Fibroblast of lung (primary cell): ENCODE measurements at regions not wholly inside any gene's neighbourhood (a gene's known extent, or its start where the extent isn't known, plus 50 kb on each side); places are given as distances from the start of the nearest gene placed in this dataset.

Experiments
- DNase-seq, 2 donors: peaks; one replicate each; pipeline versions ENCODE4 v3.0.0 to v3.0.0-alpha.2; 2010; ENCODE audit warnings: low read depth in 2 of 2
- H2AFZ ChIP-seq: 2 replicates; pipeline ENCODE4 v1.5.1; 2012; ENCODE audit warnings: low read length, control low read depth, inconsistent platforms
- H3K27ac ChIP-seq: 2 replicates; pipeline ENCODE4 v1.5.1; 2011; ENCODE audit warnings: low read length, control low read depth; ENCODE audit not compliant: insufficient read depth
- H3K27me3 ChIP-seq: 2 replicates; pipeline ENCODE4 v1.5.1; 2011; ENCODE audit warnings: mild to moderate bottlenecking, low read length; ENCODE audit not compliant: control insufficient read depth, insufficient read depth
- H3K36me3 ChIP-seq: 2 replicates; pipeline ENCODE4 v1.5.1; 2011; ENCODE audit warnings: low read length; ENCODE audit not compliant: control insufficient read depth, insufficient read depth
- H3K4me1 ChIP-seq: 2 replicates; pipeline ENCODE4 v1.5.1; 2011; ENCODE audit warnings: low read length; ENCODE audit not compliant: control insufficient read depth, insufficient read depth; ENCODE audit errors: extremely low read depth
- H3K4me2 ChIP-seq: 2 replicates; pipeline ENCODE4 v1.5.1; 2011; ENCODE audit warnings: low read length, control low read depth; ENCODE audit not compliant: insufficient read depth; ENCODE audit errors: extremely low read depth
- H3K4me3 ChIP-seq, 4 experiments: fragments of 200-600 bp in 1 of 4; sonication (generic) in 1 of 4; replicated peaks in 1 of 4; 2 replicates each; pipeline ENCODE4 v1.5.1; 2011 to 2016; ENCODE audit warnings: low read length in 4 of 4, low read depth in 3 of 4, mild to moderate bottlenecking in 3 of 4, control low read depth in 2 of 4, inconsistent platforms in 1 of 4, mixed read lengths in 1 of 4; ENCODE audit not compliant: insufficient read depth in 1 of 4; ENCODE audit errors: control extremely low read depth in 1 of 4
- H3K79me2 ChIP-seq: 2 replicates; pipeline ENCODE4 v1.5.1; 2012; ENCODE audit warnings: mild to moderate bottlenecking, low read length, inconsistent platforms; ENCODE audit not compliant: control insufficient read depth, insufficient read depth
- H3K9ac ChIP-seq: 2 replicates; pipeline ENCODE4 v1.5.1; 2011; ENCODE audit warnings: mild to moderate bottlenecking, low read length, control low read depth; ENCODE audit not compliant: insufficient read depth
- H3K9me3 ChIP-seq: 2 replicates; pipeline ENCODE4 v1.5.1; 2012; ENCODE audit warnings: low read depth, low read length; ENCODE audit not compliant: control insufficient read depth, insufficient read depth
- H4K20me1 ChIP-seq: 2 replicates; pipeline ENCODE4 v1.5.1; 2011; ENCODE audit warnings: low read length; ENCODE audit not compliant: control insufficient read depth, insufficient read depth; ENCODE audit errors: extremely low read depth
- CTCF ChIP-seq, 2 donors: IDR thresholded peaks in 1 of 2; conservative IDR thresholded peaks in 1 of 2; 1 replicate in 1 of 2; 2 replicates in 1 of 2; pipeline ENCODE4 v1.5.1; 2011 to 2012; ENCODE audit warnings: low read length in 2 of 2, control low read depth in 1 of 2, inconsistent platforms in 1 of 2, low read depth in 1 of 2, mild to moderate bottlenecking in 1 of 2
- EZH2 ChIP-seq: IDR thresholded peaks from 2 replicates; pipeline ENCODE4 v1.5.1; 2012; ENCODE audit warnings: low read length, control low read depth, mild to moderate bottlenecking; ENCODE audit errors: missing control alignments

GRCh38 chr11:112727341-112727841 lies 233.8 kb upstream of the NCAM1 start:
- no peak for DNase-seq
- TF ChIP-seq EZH2 (no peak), CTCF (conservative IDR thresholded peaks at IDR 0.05 in 1 of 2, IDR thresholded peaks at IDR 0.05 in 1 of 2; ENCODE audit: low read depth in 1 of 2, low read length in 2 of 2) (no peak)

GRCh38 chr11:112728288-112728687 lies 232.9 kb upstream of the NCAM1 start:
- no peaks in the 10 kb centered on the region for H3K27me3 ChIP-seq
- no peaks in the 10 kb centered on the region for H4K20me1 ChIP-seq
- no peaks in the 10 kb centered on the region for H3K36me3 ChIP-seq
- DNase-seq, result no peak
- H3K4me3 ChIP-seq, result no peak overlapping the region
- H3K9ac ChIP-seq, result no peak overlapping the region
- H3K9me3 ChIP-seq, result no peaks in the 10 kb centered on the region
- H3K27ac ChIP-seq, result no peak overlapping the region
- no peak overlapping the region for H3K4me2 ChIP-seq
- no peak overlapping the region for H2AFZ ChIP-seq
- no peaks in the 10 kb centered on the region for H3K4me1 ChIP-seq
- H3K79me2 ChIP-seq, result no peaks in the 10 kb centered on the region
- no peak for TF ChIP-seq CTCF (conservative IDR thresholded peaks at IDR 0.05 in 1 of 2, IDR thresholded peaks at IDR 0.05 in 1 of 2; ENCODE audit: low read depth in 1 of 2, low read length in 2 of 2)
- no peak for TF ChIP-seq EZH2

More at GRCh38 chr11:112727341-112727841, 233.8 kb upstream of the NCAM1 start:
- no peak overlapping the region for H3K4me3 ChIP-seq
- H3K9me3 ChIP-seq, result no peaks in the 10 kb centered on the region
- no peaks in the 10 kb centered on the region for H3K79me2 ChIP-seq
- no peak overlapping the region for H3K9ac ChIP-seq
- H3K4me1 ChIP-seq, result no peaks in the 10 kb centered on the region
- H2AFZ ChIP-seq, result no peak overlapping the region
- no peaks in the 10 kb centered on the region for H4K20me1 ChIP-seq
- no peaks in the 10 kb centered on the region for H3K27me3 ChIP-seq
- no peaks in the 10 kb centered on the region for H3K36me3 ChIP-seq
- no peak overlapping the region for H3K27ac ChIP-seq
- no peak overlapping the region for H3K4me2 ChIP-seq

GRCh38 chr11:112728716-112729115 lies 232.5 kb upstream of the NCAM1 start:
- Histone ChIP-seq H3K36me3 (no peaks in the 10 kb centered on the region), H3K27ac (no peak overlapping the region), H3K4me3 (no peak overlapping the region), H3K79me2 (no peaks in the 10 kb centered on the region), H3K4me1 (no peaks in the 10 kb centered on the region), H4K20me1 (no peaks in the 10 kb centered on the region), H3K27me3 (no peaks in the 10 kb centered on the region), H3K4me2 (no peak overlapping the region), H3K9me3 (no peaks in the 10 kb centered on the region), H2AFZ (no peak overlapping the region), H3K9ac (no peak overlapping the region)
- DNase-seq, result no peak
- TF ChIP-seq EZH2 (no peak), CTCF (conservative IDR thresholded peaks at IDR 0.05 in 1 of 2, IDR thresholded peaks at IDR 0.05 in 1 of 2; ENCODE audit: low read depth in 1 of 2, low read length in 2 of 2) (no peak)
